GM12874 (cell line): ENCODE measurements at regions not wholly inside any gene's neighbourhood (a gene's known extent, or its start where the extent isn't known, plus 50 kb on each side); places are given as distances from the start of the nearest gene placed in this dataset.

Experiments used
- CTCF ChIP-seq: IDR thresholded peaks from 2 replicates; pipeline ENCODE4 v1.5.1; 2011; ENCODE audit warnings: low read depth, mild to moderate bottlenecking, control low read depth, low read length, moderate library complexity; ENCODE audit not compliant: insufficient read depth

GRCh38 chr1:5746611-5747425, 245.4 kb downstream of the NPHP4 start:
- TF ChIP-seq CTCF: no peak

GRCh38 chr1:5745800-5746610, 246.2 kb downstream of the NPHP4 start:
- peak; percentile 98 for TF ChIP-seq CTCF

- no peak for TF ChIP-seq CTCF
Measured at GRCh38 chr1:5744911-5745799, 247.1 kb downstream of the NPHP4 start.

- TF ChIP-seq CTCF: no peak
Measured at GRCh38 chr1:5744341-5744740, 247.9 kb downstream of the NPHP4 start.

- TF ChIP-seq CTCF: no peak
Measured at GRCh38 chr1:5743435-5744095, 248.7 kb downstream of the NPHP4 start.

GRCh38 chr1:5742801-5743200, 249.4 kb downstream of the NPHP4 start:
- no peak for TF ChIP-seq CTCF
